Keratinocyte (primary cell): ENCODE measurements at regions not wholly inside any gene's neighbourhood (a gene's known extent, or its start where the extent isn't known, plus 50 kb on each side); places are given as distances from the start of the nearest gene placed in this dataset.
"Not testable (repeated sequence)": the region's sequence is repeated elsewhere in the genome, so short reads cannot be mapped to it uniquely, and the experiment has no call there.

Experiments used
- DNase-seq: peaks from one replicate; pipeline ENCODE4 v3.0.0-alpha.2; 2011; ENCODE audit warnings: low read depth, missing footprints, low spot score
- FAIRE-seq: peaks from 2 replicates; lab custom pipeline; 2011; peaks lifted over from hg19 to GRCh38; lab: Jason Lieb, UNC
- H2AFZ ChIP-seq: 2 replicates; pipeline ENCODE4 v1.6.0; 2012; ENCODE audit warnings: low read length, control low read depth, inconsistent platforms; ENCODE audit not compliant: control insufficient read depth
- H3K27ac ChIP-seq: 2 replicates; pipeline ENCODE4 v1.5.1; 2011; ENCODE audit warnings: low read length; ENCODE audit not compliant: control insufficient read depth, insufficient read depth
- H3K27me3 ChIP-seq: 3 replicates; pipeline ENCODE4 v1.6.0; 2011; ENCODE audit warnings: low read length; ENCODE audit not compliant: control insufficient read depth, insufficient read depth; ENCODE audit errors: extremely low read depth
- H3K36me3 ChIP-seq, 2 experiments: 2 replicates in 1 of 2; 3 replicates in 1 of 2; pipeline ENCODE4 v1.5.1; 2011; ENCODE audit warnings: low read length in 2 of 2, mild to moderate bottlenecking in 1 of 2; ENCODE audit not compliant: control insufficient read depth in 2 of 2, insufficient read depth in 2 of 2; ENCODE audit errors: extremely low read depth in 1 of 2
- H3K4me1 ChIP-seq: 3 replicates; pipeline ENCODE4 v1.5.1; 2011; ENCODE audit warnings: low read length; ENCODE audit not compliant: control insufficient read depth, insufficient read depth; ENCODE audit errors: extremely low read depth
- H3K4me2 ChIP-seq: 3 replicates; pipeline ENCODE4 v1.6.0; 2011; ENCODE audit warnings: low read depth, low read length; ENCODE audit not compliant: control insufficient read depth, insufficient read depth; ENCODE audit errors: extremely low read depth
- H3K4me3 ChIP-seq, 3 experiments: fragments of 200-600 bp in 1 of 3; sonication (generic) in 1 of 3; 2 replicates in 2 of 3; 3 replicates in 1 of 3; pipeline ENCODE4 v1.5.1; 2011 to 2016; ENCODE audit warnings: low read length in 3 of 3, mild to moderate bottlenecking in 3 of 3, control low read depth in 2 of 3, inconsistent platforms in 1 of 3, low read depth in 1 of 3, mixed read lengths in 1 of 3, mixed run types in 1 of 3, moderate library complexity in 1 of 3; ENCODE audit not compliant: control insufficient read depth in 2 of 3, insufficient read depth in 2 of 3; ENCODE audit errors: extremely low read depth in 1 of 3
- H3K79me2 ChIP-seq: 2 replicates; pipeline ENCODE4 v1.6.0; 2012; ENCODE audit warnings: low read length; ENCODE audit not compliant: control insufficient read depth, insufficient read depth
- H3K9ac ChIP-seq: 3 replicates; pipeline ENCODE4 v1.6.0; 2011; ENCODE audit warnings: low read length; ENCODE audit not compliant: control insufficient read depth, insufficient read depth; ENCODE audit errors: extremely low read depth
- H3K9me1 ChIP-seq: 3 replicates; pipeline ENCODE4 v1.6.0; 2011; ENCODE audit warnings: low read length; ENCODE audit not compliant: control insufficient read depth, insufficient read depth; ENCODE audit errors: extremely low read depth
- H3K9me3 ChIP-seq: 2 replicates; pipeline ENCODE4 v1.5.1; 2012; ENCODE audit warnings: low read depth, low read length; ENCODE audit not compliant: control insufficient read depth
- H4K20me1 ChIP-seq: 3 replicates; pipeline ENCODE4 v1.6.0; 2011; ENCODE audit warnings: low read length; ENCODE audit not compliant: control insufficient read depth, insufficient read depth; ENCODE audit errors: extremely low read depth
- EZH2 ChIP-seq: IDR thresholded peaks from one replicate; pipeline ENCODE4 v1.6.1; 2012; ENCODE audit warnings: inconsistent platforms, mild to moderate bottlenecking, low read length, moderate library complexity
- dilution Hi-C: fragments of 300-500 bp; cut with MboI; formaldehyde crosslinking; loops from one replicate; pipeline ENCODE4 v1.7.0; 2020; ENCODE audit warnings: low sequenced_read_pairs; ENCODE audit not compliant: extremely low pct_ligation_motif_present
- TF ChIP-seq, protein P1 (sequence below), 3 experiments: IDR thresholded peaks in 1 of 3; conservative IDR thresholded peaks in 1 of 3; optimal IDR thresholded peaks in 1 of 3; 2 replicates in 2 of 3; 3 replicates in 1 of 3; pipeline versions ENCODE3 to v1.5.1; 2011; ENCODE audit warnings: low read length in 3 of 3, mild to moderate bottlenecking in 3 of 3, moderate library complexity in 2 of 3, control low read depth in 1 of 3, inconsistent platforms in 1 of 3; ENCODE audit not compliant: insufficient read depth in 2 of 3; ENCODE audit errors: extremely low read depth in 1 of 3

DNA sequence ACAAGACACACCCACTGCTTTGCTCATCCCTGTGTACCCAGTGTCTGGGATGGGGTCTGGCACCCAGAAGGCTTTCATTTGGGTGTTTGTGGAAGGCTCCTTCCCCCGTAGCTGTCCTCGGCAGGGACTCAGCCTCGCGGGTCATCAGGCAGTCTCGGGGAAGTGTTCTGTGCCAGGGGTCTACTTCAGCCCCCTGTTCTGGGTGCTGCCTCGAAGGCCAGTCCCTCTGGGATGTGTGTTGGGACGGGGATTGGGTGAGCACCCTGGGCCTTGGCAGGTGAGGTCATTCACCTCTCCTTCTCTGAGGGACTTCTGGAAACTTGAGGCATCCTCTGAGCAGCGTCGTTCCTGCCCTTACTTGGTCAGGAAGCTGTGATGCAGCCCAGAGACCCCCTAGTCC, 65.5 kb downstream of the RPUSD4 start:
- FAIRE-seq: no peak

DNA sequence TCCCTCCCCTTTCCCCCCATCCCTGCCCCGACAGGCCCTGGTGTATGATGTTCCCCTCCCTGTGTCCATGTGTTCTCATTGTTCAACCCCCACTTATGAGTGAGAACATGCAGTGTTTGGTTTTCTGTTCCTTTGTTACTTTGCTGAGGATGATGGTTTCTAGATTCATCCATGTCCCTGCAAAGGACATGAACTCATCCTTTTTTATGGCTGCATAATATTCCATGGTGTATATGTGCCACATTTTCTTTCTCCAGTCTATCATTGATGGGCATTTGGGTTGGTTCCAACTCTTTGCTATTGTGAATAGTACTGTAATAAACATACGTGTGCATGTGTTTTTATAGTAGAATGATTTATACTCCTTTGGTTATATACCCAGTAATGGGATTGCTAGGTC, 68.0 kb downstream of the RPUSD4 start:
- H3K9ac ChIP-seq, H3K4me3 ChIP-seq, dilution Hi-C loops, H3K4me2 ChIP-seq, H3K36me3 ChIP-seq, FAIRE-seq, H3K9me1 ChIP-seq, H3K9me3 ChIP-seq, H4K20me1 ChIP-seq, H2AFZ ChIP-seq, H3K79me2 ChIP-seq, DNase-seq, H3K4me1 ChIP-seq, H3K27ac ChIP-seq: not testable (repeated sequence)
- H3K27me3 ChIP-seq: peaks cover 28% of the 10 kb centered on the region

More for the DNA sequence above, 65.5 kb downstream of the RPUSD4 start:
- Histone ChIP-seq H3K4me1 (no peaks in the 10 kb centered on the region), H3K9me1 (no peaks in the 10 kb centered on the region), H3K4me2 (no peak overlapping the region), H2AFZ (no peak overlapping the region), H3K4me3 (no peak overlapping the region), H3K79me2 (no peaks in the 10 kb centered on the region), H3K36me3 (no peaks in the 10 kb centered on the region), H3K27ac (no peak overlapping the region), H3K9ac (no peak overlapping the region), H4K20me1 (no peaks in the 10 kb centered on the region), H3K27me3 (peaks cover 6% of the 10 kb centered on the region), H3K9me3 (no peaks in the 10 kb centered on the region)
- no peak for DNase-seq
- TF ChIP-seq, protein P1, sequence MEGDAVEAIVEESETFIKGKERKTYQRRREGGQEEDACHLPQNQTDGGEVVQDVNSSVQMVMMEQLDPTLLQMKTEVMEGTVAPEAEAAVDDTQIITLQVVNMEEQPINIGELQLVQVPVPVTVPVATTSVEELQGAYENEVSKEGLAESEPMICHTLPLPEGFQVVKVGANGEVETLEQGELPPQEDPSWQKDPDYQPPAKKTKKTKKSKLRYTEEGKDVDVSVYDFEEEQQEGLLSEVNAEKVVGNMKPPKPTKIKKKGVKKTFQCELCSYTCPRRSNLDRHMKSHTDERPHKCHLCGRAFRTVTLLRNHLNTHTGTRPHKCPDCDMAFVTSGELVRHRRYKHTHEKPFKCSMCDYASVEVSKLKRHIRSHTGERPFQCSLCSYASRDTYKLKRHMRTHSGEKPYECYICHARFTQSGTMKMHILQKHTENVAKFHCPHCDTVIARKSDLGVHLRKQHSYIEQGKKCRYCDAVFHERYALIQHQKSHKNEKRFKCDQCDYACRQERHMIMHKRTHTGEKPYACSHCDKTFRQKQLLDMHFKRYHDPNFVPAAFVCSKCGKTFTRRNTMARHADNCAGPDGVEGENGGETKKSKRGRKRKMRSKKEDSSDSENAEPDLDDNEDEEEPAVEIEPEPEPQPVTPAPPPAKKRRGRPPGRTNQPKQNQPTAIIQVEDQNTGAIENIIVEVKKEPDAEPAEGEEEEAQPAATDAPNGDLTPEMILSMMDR (optimal IDR thresholded peaks at IDR 0.05 in 1 of 3, IDR thresholded peaks at IDR 0.05 in 1 of 3, conservative IDR thresholded peaks at IDR 0.05 in 1 of 3; ENCODE audit: extremely low read depth in 1 of 3, insufficient read depth in 2 of 3, low read length in 3 of 3): no peak
- no peak for TF ChIP-seq EZH2
- dilution Hi-C loops: no loop called here

DNA sequence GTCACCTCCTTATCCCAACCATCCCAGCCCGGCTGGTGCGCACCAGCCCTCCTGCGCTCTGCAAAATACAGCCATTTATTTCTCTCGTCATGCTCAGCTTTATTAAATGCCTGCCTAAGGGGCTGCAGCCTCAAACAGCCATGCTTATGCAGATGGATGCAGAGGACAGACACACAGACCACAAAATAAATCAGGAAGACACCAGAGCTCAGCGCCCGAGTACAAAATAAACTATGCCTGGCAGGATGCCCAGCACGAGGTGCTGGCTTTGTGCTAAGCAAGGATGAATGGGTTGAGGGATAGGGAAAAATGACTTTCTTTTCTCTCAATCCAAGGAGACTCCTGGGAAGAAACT, 70.5 kb downstream of the RPUSD4 start:
- DNase-seq (no peak), FAIRE-seq (no peak)
- H4K20me1 ChIP-seq: no peaks in the 10 kb centered on the region
- no peak overlapping the region for H3K9ac ChIP-seq
- dilution Hi-C loops: no loop called here
- H3K27me3 ChIP-seq: peaks cover 30% of the 10 kb centered on the region
- no peaks in the 10 kb centered on the region for H3K4me1 ChIP-seq
- no peak for TF ChIP-seq EZH2
- TF ChIP-seq, protein P1 (optimal IDR thresholded peaks at IDR 0.05 in 1 of 3, IDR thresholded peaks at IDR 0.05 in 1 of 3, conservative IDR thresholded peaks at IDR 0.05 in 1 of 3; ENCODE audit: extremely low read depth in 1 of 3, insufficient read depth in 2 of 3, low read length in 3 of 3): no peak
- H3K9me3 ChIP-seq: no peaks in the 10 kb centered on the region
- H3K4me3 ChIP-seq: no peak overlapping the region
- no peak overlapping the region for H3K27ac ChIP-seq
- H3K79me2 ChIP-seq: no peaks in the 10 kb centered on the region
- H3K36me3 ChIP-seq: no peaks in the 10 kb centered on the region
- no peak overlapping the region for H2AFZ ChIP-seq
- H3K9me1 ChIP-seq: no peaks in the 10 kb centered on the region
- H3K4me2 ChIP-seq: no peak overlapping the region
